Brain microvascular endothelial cell (primary cell): ENCODE measurements at regions not wholly inside any gene's neighbourhood (a gene's known extent, or its start where the extent isn't known, plus 50 kb on each side); places are given as distances from the start of the nearest gene placed in this dataset.

ENCODE experiments used
- DNase-seq: peaks from one replicate; pipeline ENCODE4 v3.0.0-alpha.2; 2020
- H3K27ac ChIP-seq: fragments of 250-450 bp; sonication (Bioruptor Pico); 2 replicates; pipeline ENCODE4 v1.5.1; 2020; ENCODE audit warnings: mild to moderate bottlenecking, moderate library complexity
- H3K27me3 ChIP-seq: fragments of 250-450 bp; sonication (Bioruptor Pico); replicated peaks from 2 replicates; pipeline ENCODE4 v1.5.1; 2020; ENCODE audit warnings: mild to moderate bottlenecking
- H3K36me3 ChIP-seq: fragments of 250-450 bp; sonication (Bioruptor Pico); replicated peaks from 2 replicates; pipeline ENCODE4 v1.5.1; 2020; ENCODE audit warnings: mild to moderate bottlenecking
- H3K4me3 ChIP-seq: 2 replicates; pipeline ENCODE4 v1.5.1; 2011; ENCODE audit warnings: low read depth, mild to moderate bottlenecking, control low read depth, low read length, moderate library complexity
- in situ Hi-C: cut with HindIII; loops from 2 replicates; pipeline ENCODE4 v1.10.0; 2017; ENCODE audit warnings: low sequenced_read_pairs, low pct_ligation_motif_present
- TF ChIP-seq, protein P1 (sequence below): IDR thresholded peaks from 2 replicates; pipeline ENCODE4 v1.5.1; 2011; ENCODE audit warnings: low read depth, mild to moderate bottlenecking, moderate library complexity, low read length, control low read depth, inconsistent platforms; ENCODE audit errors: missing control alignments

DNA sequence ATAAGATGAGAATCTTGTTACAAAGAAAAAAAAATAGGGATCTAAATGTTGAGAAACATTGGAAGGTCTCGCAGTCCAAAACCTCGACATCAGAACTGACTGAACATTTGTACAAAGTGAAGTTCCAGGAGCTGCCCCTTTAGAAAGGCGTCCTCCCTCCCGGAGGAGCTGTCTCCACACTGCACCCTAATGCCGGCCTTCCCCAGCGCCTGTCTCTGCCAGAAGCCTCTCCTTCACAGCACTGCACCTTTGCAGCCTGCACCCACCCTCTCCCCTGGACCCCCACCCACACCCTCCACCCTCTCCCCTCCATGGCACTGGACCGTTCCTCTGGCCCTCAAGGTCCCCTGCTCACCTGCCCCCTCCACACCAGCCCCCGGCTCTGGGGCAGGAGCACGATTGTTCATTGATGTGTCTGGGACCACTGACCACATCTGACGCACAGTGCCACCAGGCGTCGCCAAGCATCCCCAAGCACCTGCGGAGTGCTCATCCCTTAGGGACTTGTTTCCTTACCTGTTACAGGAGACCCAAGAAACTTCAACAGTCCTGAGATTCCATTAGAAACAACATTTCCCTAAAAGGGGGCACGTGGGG, 90.3 kb upstream of the SNTG2 start:
- no peaks in the 10 kb centered on the region for H3K27me3 ChIP-seq
- TF ChIP-seq, protein P1, sequence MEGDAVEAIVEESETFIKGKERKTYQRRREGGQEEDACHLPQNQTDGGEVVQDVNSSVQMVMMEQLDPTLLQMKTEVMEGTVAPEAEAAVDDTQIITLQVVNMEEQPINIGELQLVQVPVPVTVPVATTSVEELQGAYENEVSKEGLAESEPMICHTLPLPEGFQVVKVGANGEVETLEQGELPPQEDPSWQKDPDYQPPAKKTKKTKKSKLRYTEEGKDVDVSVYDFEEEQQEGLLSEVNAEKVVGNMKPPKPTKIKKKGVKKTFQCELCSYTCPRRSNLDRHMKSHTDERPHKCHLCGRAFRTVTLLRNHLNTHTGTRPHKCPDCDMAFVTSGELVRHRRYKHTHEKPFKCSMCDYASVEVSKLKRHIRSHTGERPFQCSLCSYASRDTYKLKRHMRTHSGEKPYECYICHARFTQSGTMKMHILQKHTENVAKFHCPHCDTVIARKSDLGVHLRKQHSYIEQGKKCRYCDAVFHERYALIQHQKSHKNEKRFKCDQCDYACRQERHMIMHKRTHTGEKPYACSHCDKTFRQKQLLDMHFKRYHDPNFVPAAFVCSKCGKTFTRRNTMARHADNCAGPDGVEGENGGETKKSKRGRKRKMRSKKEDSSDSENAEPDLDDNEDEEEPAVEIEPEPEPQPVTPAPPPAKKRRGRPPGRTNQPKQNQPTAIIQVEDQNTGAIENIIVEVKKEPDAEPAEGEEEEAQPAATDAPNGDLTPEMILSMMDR: no peak
- DNase-seq: no peak
- in situ Hi-C loops: no loop called here
- no peak overlapping the region for H3K4me3 ChIP-seq
- H3K27ac ChIP-seq: no peak overlapping the region
- no peaks in the 10 kb centered on the region for H3K36me3 ChIP-seq

- TF ChIP-seq, protein P1: no peak
- no peak overlapping the region for H3K27ac ChIP-seq
Measured at GRCh38 chr2:858646-859045, 92.0 kb upstream of the SNTG2 start.

DNA sequence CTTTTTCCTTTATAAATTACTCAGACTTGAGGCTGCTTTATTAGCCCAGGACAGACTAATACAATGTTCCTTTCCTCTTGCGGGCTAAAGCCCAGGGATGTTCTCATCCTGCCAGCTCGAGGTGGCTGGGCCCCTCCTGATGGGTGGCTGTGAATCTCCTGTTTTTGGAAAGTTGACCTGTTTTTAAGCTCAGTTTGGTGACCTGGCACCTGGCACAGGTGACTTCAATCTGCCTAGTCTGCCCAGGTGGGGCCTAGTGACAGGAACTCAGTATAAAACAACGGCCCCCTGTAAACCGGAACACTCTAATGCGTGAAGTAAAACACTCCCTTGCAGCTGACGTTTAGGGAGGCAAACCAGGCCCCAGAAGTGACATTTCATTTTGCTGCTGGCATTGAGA, 92.7 kb upstream of the SNTG2 start:
- H3K27ac ChIP-seq: no peak overlapping the region
- no peaks in the 10 kb centered on the region for H3K27me3 ChIP-seq
- no peaks in the 10 kb centered on the region for H3K36me3 ChIP-seq
- no peak overlapping the region for H3K4me3 ChIP-seq
- TF ChIP-seq, protein P1: no peak
- DNase-seq: no peak
- in situ Hi-C loops: no loop called here

More at GRCh38 chr2:858646-859045, 92.0 kb upstream of the SNTG2 start:
- H3K4me3 ChIP-seq: no peak overlapping the region
- no peak for DNase-seq
- H3K36me3 ChIP-seq: no peaks in the 10 kb centered on the region
- no peaks in the 10 kb centered on the region for H3K27me3 ChIP-seq
- in situ Hi-C loops: no loop called here

DNA sequence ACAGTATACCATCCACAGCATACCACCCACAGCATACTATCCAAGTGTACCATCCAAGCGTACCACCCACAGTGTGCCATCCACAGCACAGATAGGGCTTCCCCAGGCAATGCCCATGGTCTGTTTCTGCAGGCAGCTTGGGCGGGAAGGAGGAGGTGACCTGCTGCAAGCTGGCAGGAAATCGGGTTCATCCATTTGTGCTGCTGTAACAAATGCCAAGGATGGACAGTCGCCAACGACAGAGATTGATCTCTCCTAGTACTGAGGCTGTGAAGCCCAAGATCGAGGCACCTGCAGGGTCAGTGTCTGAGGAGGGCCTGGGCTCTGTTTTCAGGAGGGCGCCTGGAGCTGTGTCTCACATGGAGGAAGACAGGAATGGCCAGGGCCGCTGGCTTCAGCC, 93.6 kb upstream of the SNTG2 start:
- TF ChIP-seq, protein P1: no peak
- no peaks in the 10 kb centered on the region for H3K36me3 ChIP-seq
- no peak for DNase-seq
- no peak overlapping the region for H3K4me3 ChIP-seq
- in situ Hi-C loops: no loop called here
- H3K27ac ChIP-seq: no peak overlapping the region
- H3K27me3 ChIP-seq: no peaks in the 10 kb centered on the region

- Histone ChIP-seq H3K36me3 (no peaks in the 10 kb centered on the region), H3K27me3 (no peaks in the 10 kb centered on the region), H3K4me3 (no peak overlapping the region), H3K27ac (no peak overlapping the region)
- in situ Hi-C loops: no loop called here
- TF ChIP-seq, protein P1: no peak
- DNase-seq: no peak
Measured at GRCh38 chr2:856456-856855, 94.2 kb upstream of the SNTG2 start.

GRCh38 chr2:856041-856440, 94.6 kb upstream of the SNTG2 start:
- DNase-seq: no peak
- TF ChIP-seq, protein P1: no peak
- H3K36me3 ChIP-seq: no peaks in the 10 kb centered on the region
- in situ Hi-C loops: no loop called here
- H3K27ac ChIP-seq: no peak overlapping the region
- no peaks in the 10 kb centered on the region for H3K27me3 ChIP-seq
- no peak overlapping the region for H3K4me3 ChIP-seq
